Gastroesophageal sphincter (tissue), 3 donors: ENCODE measurements at regions not wholly inside any gene's neighbourhood (a gene's known extent, or its start where the extent isn't known, plus 50 kb on each side); places are given as distances from the start of the nearest gene placed in this dataset.
A peak's percentile ranks its signal among the peaks of the same experiment; 100 is the strongest.
"Not testable (repeated sequence)": the region's sequence is repeated elsewhere in the genome, so short reads cannot be mapped to it uniquely, and the experiment has no call there.

Source experiments
- CTCF ChIP-seq, 4 experiments: fragments of 200-600 bp in 2 of 4; fragments of 450-650 bp in 2 of 4; sonication (generic) in 1 of 4; IDR thresholded peaks; one replicate each; pipeline ENCODE4 v1.5.1; 2017 to 2019; ENCODE audit warnings: antibody characterized with exemption in 4 of 4, mild to moderate bottlenecking in 2 of 4, moderate library complexity in 2 of 4
- POLR2A ChIP-seq, 2 donors: fragments of 450-650 bp; IDR thresholded peaks; one replicate each; pipeline ENCODE4 v1.6.1; 2017; ENCODE audit warnings: antibody characterized with exemption in 2 of 2, mild to moderate bottlenecking in 2 of 2, moderate library complexity in 1 of 2

DNA sequence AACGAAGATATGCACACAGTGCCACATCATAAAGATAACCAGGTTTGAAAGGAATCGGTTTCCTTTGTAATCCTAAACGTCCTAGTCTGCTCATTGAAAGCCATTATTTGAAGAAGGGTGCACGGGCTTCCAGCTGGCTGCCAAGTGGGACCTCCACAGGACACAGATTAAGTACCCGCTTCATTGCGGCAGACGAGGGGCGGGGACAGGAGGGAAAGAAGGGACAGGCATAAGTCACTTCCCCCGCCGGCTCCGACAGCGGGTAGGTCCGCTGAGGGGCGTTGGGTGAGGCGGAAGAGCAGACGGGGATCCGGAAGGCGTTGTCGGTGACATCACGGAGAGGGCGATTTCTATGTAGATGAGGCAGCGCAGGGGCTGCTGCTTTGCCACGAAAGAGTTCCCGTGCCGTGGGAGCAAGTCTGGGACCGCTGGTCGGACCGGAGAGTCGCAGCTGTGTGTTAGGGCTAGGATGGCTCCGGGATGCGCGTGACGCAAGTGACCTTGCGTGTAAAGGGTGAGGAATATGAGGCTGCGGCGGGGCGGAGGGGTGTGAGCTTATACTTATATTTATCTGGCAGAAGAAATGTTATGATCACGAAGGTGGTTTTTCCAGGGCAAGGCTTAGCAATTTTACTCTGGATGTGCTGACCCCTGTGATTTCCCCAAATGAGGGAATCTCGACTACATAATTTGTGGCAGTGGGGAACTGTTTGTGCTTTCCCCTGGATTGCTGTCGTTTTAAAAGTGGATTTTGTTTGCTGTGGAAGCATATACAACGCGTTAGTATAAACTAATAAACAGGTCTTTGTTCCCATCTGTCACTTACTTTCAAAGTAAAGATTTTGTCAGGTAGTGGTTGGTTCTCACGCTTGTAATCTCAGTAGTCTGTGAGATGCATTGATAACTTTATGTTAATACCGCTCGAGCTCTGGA, 80.7 kb downstream of the PPIAL4G start:
- not testable (repeated sequence) for TF ChIP-seq CTCF (IDR thresholded peaks at IDR 0.05)
- TF ChIP-seq POLR2A (IDR thresholded peaks at IDR 0.05): peak; percentile 20
